ENCODE measurements at regions not wholly inside any gene's neighbourhood (a gene's known extent, or its start where the extent isn't known, plus 50 kb on each side); places are given as distances from the start of the nearest gene placed in this dataset.
A peak's percentile ranks its signal among the peaks of the same experiment; 100 is the strongest.

DNA sequence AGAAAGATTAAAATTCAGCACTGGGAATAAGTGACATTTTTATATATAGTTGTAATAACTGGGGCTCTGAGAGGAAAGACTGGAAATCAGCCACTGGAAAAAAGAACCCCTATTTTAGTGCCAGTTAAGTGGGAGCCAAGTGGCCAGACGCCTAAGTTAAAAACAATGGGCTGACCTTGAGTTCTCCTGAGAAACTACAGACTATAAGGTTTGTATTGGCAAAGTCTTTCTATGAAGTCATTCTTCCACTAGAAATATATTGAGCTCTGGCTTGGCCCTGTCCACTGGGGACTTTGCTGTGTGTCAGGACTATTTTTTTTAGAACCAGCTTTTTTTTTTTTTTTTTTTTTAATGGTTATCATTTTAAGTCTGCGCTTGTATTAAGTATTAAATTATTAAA lies 210.6 kb upstream of the FZD8 start:
- intact Hi-C loops (cut with DNase I): no loop called here
- Histone ChIP-seq H3K9me3 (no peaks in the 10 kb centered on the region), H3K4me3 (no peak overlapping the region), H3K36me3 (no peaks in the 10 kb centered on the region), H3K27me3 (no peaks in the 10 kb centered on the region), H3K27ac (no peak overlapping the region), H3K4me1 (no peaks in the 10 kb centered on the region)
- 72% methylated on average over 2 of the region's 2 CpGs for WGBS (ENCODE audit: insufficient coverage, low coverage, low lambda C conversion rate, missing lambda C conversion rate)
- ATAC-seq (no peak), DNase-seq (no peak)
- TF ChIP-seq POLR2A (IDR thresholded peaks at IDR 0.05): no peak

DNA sequence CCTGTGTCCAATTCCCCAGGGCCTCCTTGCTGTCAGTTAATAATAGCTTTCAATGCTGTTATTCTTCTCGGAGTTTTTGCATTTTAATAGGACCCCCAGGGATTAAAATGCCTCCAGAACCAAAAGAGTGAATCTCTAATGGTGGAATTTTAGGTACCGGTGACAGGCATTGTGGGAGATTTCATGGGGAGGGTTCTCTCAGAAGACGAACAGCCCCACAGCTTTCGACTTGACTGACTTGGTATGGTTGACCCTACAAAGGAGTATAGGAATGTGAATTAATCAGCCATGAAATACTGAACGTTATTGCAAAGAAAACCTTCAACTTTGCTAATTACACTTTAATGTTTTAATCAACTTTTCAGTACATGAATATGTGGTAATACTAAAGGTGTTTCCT lies 206.3 kb upstream of the FZD8 start:
- Histone ChIP-seq H3K9me3 (no peaks in the 10 kb centered on the region), H3K36me3 (no peaks in the 10 kb centered on the region), H3K4me1 (no peaks in the 10 kb centered on the region), H3K27ac (no peak overlapping the region), H3K4me3 (no peak overlapping the region), H3K27me3 (no peaks in the 10 kb centered on the region)
- DNase-seq: no peak
- WGBS (ENCODE audit: insufficient coverage, low coverage, low lambda C conversion rate, missing lambda C conversion rate): 56% methylated on average over 5 of the region's 5 CpGs
- intact Hi-C loops (cut with DNase I): no loop called here
- TF ChIP-seq, protein P1, sequence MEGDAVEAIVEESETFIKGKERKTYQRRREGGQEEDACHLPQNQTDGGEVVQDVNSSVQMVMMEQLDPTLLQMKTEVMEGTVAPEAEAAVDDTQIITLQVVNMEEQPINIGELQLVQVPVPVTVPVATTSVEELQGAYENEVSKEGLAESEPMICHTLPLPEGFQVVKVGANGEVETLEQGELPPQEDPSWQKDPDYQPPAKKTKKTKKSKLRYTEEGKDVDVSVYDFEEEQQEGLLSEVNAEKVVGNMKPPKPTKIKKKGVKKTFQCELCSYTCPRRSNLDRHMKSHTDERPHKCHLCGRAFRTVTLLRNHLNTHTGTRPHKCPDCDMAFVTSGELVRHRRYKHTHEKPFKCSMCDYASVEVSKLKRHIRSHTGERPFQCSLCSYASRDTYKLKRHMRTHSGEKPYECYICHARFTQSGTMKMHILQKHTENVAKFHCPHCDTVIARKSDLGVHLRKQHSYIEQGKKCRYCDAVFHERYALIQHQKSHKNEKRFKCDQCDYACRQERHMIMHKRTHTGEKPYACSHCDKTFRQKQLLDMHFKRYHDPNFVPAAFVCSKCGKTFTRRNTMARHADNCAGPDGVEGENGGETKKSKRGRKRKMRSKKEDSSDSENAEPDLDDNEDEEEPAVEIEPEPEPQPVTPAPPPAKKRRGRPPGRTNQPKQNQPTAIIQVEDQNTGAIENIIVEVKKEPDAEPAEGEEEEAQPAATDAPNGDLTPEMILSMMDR (IDR thresholded peaks at IDR 0.05): no peak
- no peak for TF ChIP-seq POLR2A (IDR thresholded peaks at IDR 0.05)
- ATAC-seq: no peak

GRCh38 chr10:35844686-35845085 lies 202.6 kb upstream of the FZD8 start:
- intact Hi-C loops (cut with DNase I): no loop called here
- Histone ChIP-seq H3K4me3 (no peak overlapping the region), H3K4me1 (no peaks in the 10 kb centered on the region), H3K36me3 (no peaks in the 10 kb centered on the region), H3K9me3 (peaks cover 0 to 10% (median 0%) of the 10 kb centered on the region in 4 donors), H3K27ac (no peak overlapping the region), H3K27me3 (no peaks in the 10 kb centered on the region)
- DNase-seq: no peak
- WGBS (ENCODE audit: insufficient coverage, low coverage, low lambda C conversion rate, missing lambda C conversion rate): 76% methylated on average over 5 of the region's 5 CpGs
- TF ChIP-seq, protein P1 (IDR thresholded peaks at IDR 0.05): no peak
- no peak for TF ChIP-seq POLR2A (IDR thresholded peaks at IDR 0.05)
- no peak for ATAC-seq

DNA sequence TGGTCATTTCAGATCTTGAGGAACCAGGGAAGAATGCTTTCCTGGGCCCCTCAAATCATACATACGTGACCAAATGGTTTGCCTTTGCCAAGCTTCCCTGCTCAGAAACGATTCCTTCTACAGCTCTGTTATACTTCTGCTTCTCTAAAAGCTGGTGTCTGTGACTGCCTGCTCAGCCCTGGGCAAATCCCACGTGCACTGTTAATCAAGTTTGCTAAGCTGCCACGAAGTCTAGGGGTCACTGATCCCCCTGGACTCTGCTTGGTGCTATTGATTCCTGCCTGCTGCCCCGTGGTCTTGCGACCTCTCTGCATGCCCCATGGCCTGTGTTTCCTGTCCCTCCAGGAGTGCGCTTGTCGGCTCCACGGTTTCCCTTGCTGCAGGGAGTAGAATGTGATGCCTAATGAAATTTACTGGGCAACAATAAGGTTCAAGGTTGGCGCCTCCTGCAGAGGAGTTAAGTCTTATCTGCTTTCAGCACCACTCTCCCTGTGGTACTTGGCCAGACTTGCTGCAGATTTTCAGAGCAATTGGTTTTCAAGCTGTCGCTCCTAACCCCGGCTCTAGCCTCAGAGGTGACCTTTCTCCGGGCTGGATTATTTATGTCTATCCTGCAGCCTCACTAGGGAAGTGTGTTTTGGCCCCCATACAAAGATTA lies 201.6 kb upstream of the FZD8 start:
- TF ChIP-seq POLR2A (IDR thresholded peaks at IDR 0.05): no peak
- TF ChIP-seq, protein P1 (IDR thresholded peaks at IDR 0.05): no peak
- intact Hi-C loops (cut with DNase I): no loop called here
- H3K27me3 ChIP-seq: no peaks in the 10 kb centered on the region
- H3K36me3 ChIP-seq: no peaks in the 10 kb centered on the region
- 13% methylated on average over 7 of the region's 13 CpGs for WGBS (ENCODE audit: insufficient coverage, low coverage, low lambda C conversion rate, missing lambda C conversion rate)
- DNase-seq (peak in 1 of 3 donors; percentile 45), ATAC-seq (peak; percentile 63 to 91 (median 80))
- H3K4me3 ChIP-seq: no peak overlapping the region
- H3K9me3 ChIP-seq: peaks cover 0 to 10% (median 0%) of the 10 kb centered on the region in 4 donors
- no peak overlapping the region for H3K27ac ChIP-seq
- no peaks in the 10 kb centered on the region for H3K4me1 ChIP-seq

GRCh38 chr10:35838054-35838453 lies 196.0 kb upstream of the FZD8 start:
- no peaks in the 10 kb centered on the region for H3K27me3 ChIP-seq
- no peak for TF ChIP-seq POLR2A (IDR thresholded peaks at IDR 0.05)
- TF ChIP-seq, protein P1 (IDR thresholded peaks at IDR 0.05): no peak
- H3K4me3 ChIP-seq: no peak overlapping the region
- DNase-seq: no peak
- H3K27ac ChIP-seq: no peak overlapping the region
- H3K4me1 ChIP-seq: no peaks in the 10 kb centered on the region
- intact Hi-C loops (cut with DNase I): no loop called here
- no peak for ATAC-seq
- no peaks in the 10 kb centered on the region for H3K36me3 ChIP-seq
- H3K9me3 ChIP-seq: peaks cover 0 to 10% (median 0%) of the 10 kb centered on the region in 4 donors
- 42% methylated on average over 2 of the region's 2 CpGs for WGBS (ENCODE audit: insufficient coverage, low coverage, low lambda C conversion rate, missing lambda C conversion rate)

Data from right lobe of liver (tissue), 6 donors.